HCT116 (cell line): ENCODE measurements at regions not wholly inside any gene's neighbourhood (a gene's known extent, or its start where the extent isn't known, plus 50 kb on each side); places are given as distances from the start of the nearest gene placed in this dataset.

Source experiments
- CEBPB ChIP-seq: IDR thresholded peaks from 2 replicates; pipeline ENCODE4 v1.6.1; 2012; ENCODE audit warnings: low read depth
- EZH2 ChIP-seq: fragments of 200-600 bp; sonication (generic); IDR thresholded peaks from 2 replicates; pipeline ENCODE4 v1.6.1; 2017; ENCODE audit warnings: antibody characterized with exemption, mixed run types
- JUND ChIP-seq: IDR thresholded peaks from 2 replicates; pipeline ENCODE4 v1.6.1; 2012
- POLR2A ChIP-seq: IDR thresholded peaks from 2 replicates; pipeline ENCODE4 v1.7.0; 2011; ENCODE audit warnings: borderline replicate concordance; ENCODE audit not compliant: insufficient read depth, insufficient read length; ENCODE audit errors: extremely low read depth
- POLR2AphosphoS5 ChIP-seq: IDR thresholded peaks from 2 replicates; pipeline ENCODE4 v1.6.1; 2011; ENCODE audit warnings: mild to moderate bottlenecking, low read depth, low read length, moderate library complexity
- RAD21 ChIP-seq: IDR thresholded peaks from 2 replicates; pipeline ENCODE4 v1.6.1; 2012; ENCODE audit warnings: low read depth, mild to moderate bottlenecking
- REST ChIP-seq: IDR thresholded peaks from 2 replicates; pipeline ENCODE4 v1.6.1; 2012; ENCODE audit warnings: low read depth
- SP1 ChIP-seq: IDR thresholded peaks from 2 replicates; pipeline ENCODE4 v1.6.1; 2012; ENCODE audit warnings: low read depth
- YY1 ChIP-seq: IDR thresholded peaks from 2 replicates; pipeline ENCODE4 v1.6.1; 2011; ENCODE audit warnings: low read length, low read depth, moderate library complexity, mild to moderate bottlenecking; ENCODE audit not compliant: insufficient replicate concordance; ENCODE audit errors: extremely low read depth
- TF ChIP-seq, protein P1 (sequence below), 3 experiments: fragments of 200-600 bp in 1 of 3; sonication (generic) in 1 of 3; IDR thresholded peaks in 2 of 3; conservative IDR thresholded peaks in 1 of 3; 2 replicates each; pipeline ENCODE4 v1.5.1; 2012 to 2017; ENCODE audit warnings: low read depth in 2 of 3, low read length in 2 of 3, antibody characterized with exemption in 1 of 3, borderline replicate concordance in 1 of 3, control low read depth in 1 of 3, mild to moderate bottlenecking in 1 of 3, mixed read lengths in 1 of 3, mixed run types in 1 of 3, moderate library complexity in 1 of 3; ENCODE audit not compliant: insufficient read depth in 1 of 3
- TF ChIP-seq, protein P2 (sequence below): IDR thresholded peaks from 2 replicates; pipeline ENCODE4 v1.6.1; 2011; ENCODE audit warnings: mild to moderate bottlenecking, low read length, moderate library complexity; ENCODE audit not compliant: insufficient replicate concordance; ENCODE audit errors: extremely low read depth

- TF ChIP-seq POLR2A (no peak), REST (no peak), YY1 (no peak), SP1 (no peak), RAD21 (no peak), POLR2AphosphoS5 (no peak), EZH2 (no peak), JUND (no peak), CEBPB (no peak)
- TF ChIP-seq, protein P1, sequence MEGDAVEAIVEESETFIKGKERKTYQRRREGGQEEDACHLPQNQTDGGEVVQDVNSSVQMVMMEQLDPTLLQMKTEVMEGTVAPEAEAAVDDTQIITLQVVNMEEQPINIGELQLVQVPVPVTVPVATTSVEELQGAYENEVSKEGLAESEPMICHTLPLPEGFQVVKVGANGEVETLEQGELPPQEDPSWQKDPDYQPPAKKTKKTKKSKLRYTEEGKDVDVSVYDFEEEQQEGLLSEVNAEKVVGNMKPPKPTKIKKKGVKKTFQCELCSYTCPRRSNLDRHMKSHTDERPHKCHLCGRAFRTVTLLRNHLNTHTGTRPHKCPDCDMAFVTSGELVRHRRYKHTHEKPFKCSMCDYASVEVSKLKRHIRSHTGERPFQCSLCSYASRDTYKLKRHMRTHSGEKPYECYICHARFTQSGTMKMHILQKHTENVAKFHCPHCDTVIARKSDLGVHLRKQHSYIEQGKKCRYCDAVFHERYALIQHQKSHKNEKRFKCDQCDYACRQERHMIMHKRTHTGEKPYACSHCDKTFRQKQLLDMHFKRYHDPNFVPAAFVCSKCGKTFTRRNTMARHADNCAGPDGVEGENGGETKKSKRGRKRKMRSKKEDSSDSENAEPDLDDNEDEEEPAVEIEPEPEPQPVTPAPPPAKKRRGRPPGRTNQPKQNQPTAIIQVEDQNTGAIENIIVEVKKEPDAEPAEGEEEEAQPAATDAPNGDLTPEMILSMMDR (IDR thresholded peaks at IDR 0.05 in 2 of 3, conservative IDR thresholded peaks at IDR 0.05 in 1 of 3; ENCODE audit: borderline replicate concordance in 1 of 3, insufficient read depth in 1 of 3, low read depth in 2 of 3, low read length in 2 of 3) = no peak
- TF ChIP-seq, protein P2, sequence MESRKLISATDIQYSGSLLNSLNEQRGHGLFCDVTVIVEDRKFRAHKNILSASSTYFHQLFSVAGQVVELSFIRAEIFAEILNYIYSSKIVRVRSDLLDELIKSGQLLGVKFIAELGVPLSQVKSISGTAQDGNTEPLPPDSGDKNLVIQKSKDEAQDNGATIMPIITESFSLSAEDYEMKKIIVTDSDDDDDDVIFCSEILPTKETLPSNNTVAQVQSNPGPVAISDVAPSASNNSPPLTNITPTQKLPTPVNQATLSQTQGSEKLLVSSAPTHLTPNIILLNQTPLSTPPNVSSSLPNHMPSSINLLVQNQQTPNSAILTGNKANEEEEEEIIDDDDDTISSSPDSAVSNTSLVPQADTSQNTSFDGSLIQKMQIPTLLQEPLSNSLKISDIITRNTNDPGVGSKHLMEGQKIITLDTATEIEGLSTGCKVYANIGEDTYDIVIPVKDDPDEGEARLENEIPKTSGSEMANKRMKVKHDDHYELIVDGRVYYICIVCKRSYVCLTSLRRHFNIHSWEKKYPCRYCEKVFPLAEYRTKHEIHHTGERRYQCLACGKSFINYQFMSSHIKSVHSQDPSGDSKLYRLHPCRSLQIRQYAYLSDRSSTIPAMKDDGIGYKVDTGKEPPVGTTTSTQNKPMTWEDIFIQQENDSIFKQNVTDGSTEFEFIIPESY = no peak
These were observed 263.8 kb upstream of the FAT3 start for GRCh38 chr11:91960770-91961169.
